CD8-positive, alpha-beta memory T cell (primary cell): ENCODE measurements at regions not wholly inside any gene's neighbourhood (a gene's known extent, or its start where the extent isn't known, plus 50 kb on each side); places are given as distances from the start of the nearest gene placed in this dataset.

Experiments
- CTCF ChIA-PET: fragments of 350-600 bp; sonication (Branson Sonifier 250); formaldehyde crosslinking; loops from one replicate; lab custom pipeline; 2021; ENCODE audit warnings: antibody characterized with exemption; lab: Charles Lee
- POLR2A ChIA-PET: fragments of 350-600 bp; sonication (Branson Sonifier 250); formaldehyde crosslinking; loops from one replicate; lab custom pipeline; 2021; ENCODE audit warnings: antibody characterized with exemption; lab: Charles Lee
- DNase-seq, 5 donors: peaks; one replicate each; pipeline versions ENCODE4 v3.0.0 to v3.0.0-alpha.2; 2020 to 2022; ENCODE audit warnings: mixed read lengths in 1 of 5
- H3K27ac ChIP-seq: one replicate; pipeline ENCODE4 v1.7.0; 2013; ENCODE audit warnings: low read depth, mild to moderate bottlenecking, low read length, moderate library complexity
- H3K27me3 ChIP-seq: 2 replicates; pipeline ENCODE4 v1.7.0; 2013; ENCODE audit warnings: low read length, mild to moderate bottlenecking; ENCODE audit not compliant: insufficient read depth, poor library complexity, severe bottlenecking
- H3K36me3 ChIP-seq: 2 replicates; pipeline ENCODE4 v1.7.0; 2013; ENCODE audit warnings: mild to moderate bottlenecking, low read length, moderate library complexity; ENCODE audit not compliant: insufficient read depth
- H3K4me1 ChIP-seq: 2 replicates; pipeline ENCODE4 v1.7.0; 2013; ENCODE audit warnings: mild to moderate bottlenecking, low read length, moderate library complexity; ENCODE audit not compliant: insufficient read depth
- H3K4me3 ChIP-seq: 2 replicates; pipeline ENCODE4 v1.7.0; 2013; ENCODE audit warnings: mild to moderate bottlenecking, low read length
- H3K9me3 ChIP-seq: 2 replicates; pipeline ENCODE4 v1.7.0; 2013; ENCODE audit warnings: mild to moderate bottlenecking, low read length
- H3K27ac Mint-ChIP-seq, 8 donors: one replicate each; pipeline ENCODE4 v1.8.0; 2020 to 2021; ENCODE audit warnings: mixed read lengths in 8 of 8, mild to moderate bottlenecking in 6 of 8, inconsistent platforms in 3 of 8, moderate library complexity in 3 of 8
- H3K27me3 Mint-ChIP-seq, 2 donors: one replicate each; pipeline ENCODE4 v1.8.0; 2020 to 2021; ENCODE audit warnings: mixed read lengths in 2 of 2, mild to moderate bottlenecking in 1 of 2, moderate library complexity in 1 of 2
- H3K36me3 Mint-ChIP-seq, 3 donors: one replicate each; pipeline ENCODE4 v1.8.0; 2020 to 2021; ENCODE audit warnings: mixed read lengths in 3 of 3, inconsistent platforms in 1 of 3, mild to moderate bottlenecking in 1 of 3
- H3K4me1 Mint-ChIP-seq, 3 donors: one replicate each; pipeline ENCODE4 v1.8.0; 2020 to 2021; ENCODE audit warnings: mixed read lengths in 3 of 3, inconsistent platforms in 1 of 3, mild to moderate bottlenecking in 1 of 3
- H3K4me3 Mint-ChIP-seq, 7 donors: one replicate each; pipeline ENCODE4 v1.8.0; 2020 to 2021; ENCODE audit warnings: mixed read lengths in 7 of 7, mild to moderate bottlenecking in 6 of 7, moderate library complexity in 4 of 7, inconsistent platforms in 2 of 7
- H3K9me3 Mint-ChIP-seq, 5 donors: one replicate each; pipeline ENCODE4 v1.8.0; 2020 to 2022; ENCODE audit warnings: mixed read lengths in 5 of 5, mild to moderate bottlenecking in 3 of 5, moderate library complexity in 2 of 5, inconsistent platforms in 1 of 5

DNA sequence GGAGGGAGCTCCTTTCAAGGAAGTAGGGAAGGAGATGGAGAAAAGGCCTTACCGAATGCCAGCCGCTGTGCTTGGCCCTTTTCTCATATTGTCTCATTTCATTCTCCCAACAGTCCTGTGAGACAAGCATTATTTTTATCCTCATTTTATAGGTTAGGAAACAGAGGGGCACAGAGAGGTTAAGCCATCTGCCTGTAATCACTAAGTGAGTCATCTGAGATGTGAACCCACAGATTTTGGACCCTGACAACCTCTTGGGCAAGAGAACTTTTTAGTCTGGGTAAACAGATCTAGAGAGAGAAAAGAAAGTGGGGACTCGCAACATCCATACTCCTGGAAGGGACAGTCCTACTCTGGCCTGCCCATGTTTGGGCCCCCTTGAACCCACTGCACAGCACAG lies 91.7 kb upstream of the LCLAT1 start:
- no peaks in the 10 kb centered on the region for H3K9me3 ChIP-seq
- H3K36me3 ChIP-seq: no peaks in the 10 kb centered on the region
- H3K36me3 Mint-ChIP-seq: no peaks in the 10 kb centered on the region
- H3K27me3 Mint-ChIP-seq: no peaks in the 10 kb centered on the region
- DNase-seq: no peak
- ChIA-PET CTCF (no interaction called here), POLR2A (no interaction called here)
- H3K4me3 Mint-ChIP-seq: no peak overlapping the region
- no peaks in the 10 kb centered on the region for H3K9me3 Mint-ChIP-seq
- H3K27me3 ChIP-seq: no peaks in the 10 kb centered on the region
- no peak overlapping the region for H3K27ac ChIP-seq
- no peak overlapping the region for H3K4me3 ChIP-seq
- peaks cover 4% of the 10 kb centered on the region for H3K4me1 ChIP-seq
- peak overlapping the region in 2 of 8 donors; percentile 10 to 26 for H3K27ac Mint-ChIP-seq
- peaks cover 0 to 6% (median 3%) of the 10 kb centered on the region in 3 donors for H3K4me1 Mint-ChIP-seq

DNA sequence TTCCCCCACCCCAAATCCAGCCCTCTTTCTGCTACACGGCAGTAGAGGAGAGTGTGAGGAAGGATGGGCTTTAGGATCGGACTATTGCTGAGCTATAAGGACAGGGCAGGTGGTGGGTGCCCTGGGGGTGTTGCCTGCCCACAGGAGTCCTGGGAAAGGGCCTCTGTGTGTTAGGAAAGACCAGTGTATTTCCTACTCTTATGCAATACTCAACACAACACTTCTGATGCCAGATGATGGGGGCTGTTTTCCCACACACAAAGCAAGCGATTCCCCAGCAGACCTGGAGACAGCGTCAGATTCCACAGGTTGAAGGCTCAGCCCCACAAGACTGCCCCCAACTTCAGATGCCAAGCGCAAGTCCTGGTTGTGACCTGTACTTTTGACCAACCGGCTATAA lies 91.0 kb upstream of the LCLAT1 start:
- Mint-ChIP-seq H3K27ac (no peak overlapping the region), H3K9me3 (no peaks in the 10 kb centered on the region), H3K4me3 (no peak overlapping the region), H3K4me1 (peaks cover 5 to 11% (median 6%) of the 10 kb centered on the region in 3 donors), H3K27me3 (no peaks in the 10 kb centered on the region), H3K36me3 (no peaks in the 10 kb centered on the region)
- CTCF ChIA-PET: interaction anchor here (1.1 to 1.6 kb wide), 2 partner anchors 9 to 117 kb away, joined by 3 to 5 read pairs; no protein-coding TSS in a partner anchor
- H3K36me3 ChIP-seq: no peaks in the 10 kb centered on the region
- H3K27ac ChIP-seq: no peak overlapping the region
- H3K4me3 ChIP-seq: no peak overlapping the region
- H3K27me3 ChIP-seq: no peaks in the 10 kb centered on the region
- POLR2A ChIA-PET: no interaction called here
- H3K4me1 ChIP-seq: peaks cover 12% of the 10 kb centered on the region
- H3K9me3 ChIP-seq: no peaks in the 10 kb centered on the region
- no peak for DNase-seq

DNA sequence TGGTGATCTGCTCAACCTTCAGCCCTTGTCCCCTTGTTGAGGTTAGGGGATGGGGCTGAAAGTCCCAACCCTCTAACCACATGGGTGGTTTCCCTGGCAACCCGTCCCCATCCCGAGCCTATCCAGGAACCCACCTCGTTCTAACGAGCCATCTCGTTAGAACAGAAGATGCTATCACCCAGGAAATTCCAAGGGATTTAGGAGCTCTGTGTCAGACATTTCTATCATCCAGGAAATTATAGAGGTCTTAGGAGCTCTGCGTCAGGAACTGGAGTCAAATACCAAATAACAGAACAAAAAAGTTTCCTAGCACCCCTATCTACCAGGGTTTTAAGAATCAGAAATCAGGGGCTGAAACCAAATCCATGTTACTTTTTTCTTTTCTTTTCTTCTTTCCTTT lies 90.3 kb upstream of the LCLAT1 start:
- Mint-ChIP-seq H3K4me1 (peaks cover 12 to 18% (median 13%) of the 10 kb centered on the region in 3 donors), H3K36me3 (no peaks in the 10 kb centered on the region), H3K27ac (peak overlapping the region in 1 of 8 donors; percentile 24), H3K4me3 (no peak overlapping the region), H3K27me3 (no peaks in the 10 kb centered on the region), H3K9me3 (no peaks in the 10 kb centered on the region)
- Histone ChIP-seq H3K4me1 (peaks cover 19% of the 10 kb centered on the region), H3K4me3 (no peak overlapping the region), H3K36me3 (no peaks in the 10 kb centered on the region), H3K9me3 (no peaks in the 10 kb centered on the region), H3K27me3 (no peaks in the 10 kb centered on the region), H3K27ac (no peak overlapping the region)
- POLR2A ChIA-PET: no interaction called here
- DNase-seq: no peak
- CTCF ChIA-PET: interaction anchor here (1.1 to 1.6 kb wide), 2 partner anchors 8 to 118 kb away, joined by 3 to 5 read pairs; no protein-coding TSS in a partner anchor

DNA sequence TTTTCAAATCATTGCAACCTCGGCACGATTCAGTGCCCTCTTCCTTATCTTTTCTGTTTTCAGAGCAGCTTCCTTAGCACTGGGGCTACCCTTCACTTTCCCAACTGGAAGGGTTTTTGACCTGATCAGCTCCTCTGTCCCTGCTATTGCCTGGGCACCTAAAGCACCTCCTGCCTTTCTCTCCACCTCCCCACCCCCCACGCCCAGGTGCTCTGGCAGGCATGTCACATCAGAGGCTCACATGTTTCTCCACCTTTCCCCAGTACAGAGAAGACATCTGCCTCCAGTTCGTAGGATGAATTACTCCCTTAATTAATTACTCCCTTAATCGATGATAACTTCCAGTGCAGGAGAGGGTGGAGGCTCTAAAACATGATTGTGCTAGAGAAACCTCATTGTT lies 88.7 kb upstream of the LCLAT1 start:
- no peaks in the 10 kb centered on the region for H3K27me3 ChIP-seq
- POLR2A ChIA-PET: no interaction called here
- no peaks in the 10 kb centered on the region for H3K36me3 Mint-ChIP-seq
- H3K4me1 ChIP-seq: peaks cover 29% of the 10 kb centered on the region
- H3K27ac Mint-ChIP-seq: no peak overlapping the region
- H3K4me3 Mint-ChIP-seq: no peak overlapping the region
- no peak overlapping the region for H3K27ac ChIP-seq
- no peaks in the 10 kb centered on the region for H3K36me3 ChIP-seq
- no peaks in the 10 kb centered on the region for H3K27me3 Mint-ChIP-seq
- no peak for DNase-seq
- CTCF ChIA-PET: no interaction called here
- no peaks in the 10 kb centered on the region for H3K9me3 Mint-ChIP-seq
- H3K4me3 ChIP-seq: no peak overlapping the region
- peaks cover 23 to 29% (median 28%) of the 10 kb centered on the region in 3 donors for H3K4me1 Mint-ChIP-seq
- H3K9me3 ChIP-seq: no peaks in the 10 kb centered on the region

DNA sequence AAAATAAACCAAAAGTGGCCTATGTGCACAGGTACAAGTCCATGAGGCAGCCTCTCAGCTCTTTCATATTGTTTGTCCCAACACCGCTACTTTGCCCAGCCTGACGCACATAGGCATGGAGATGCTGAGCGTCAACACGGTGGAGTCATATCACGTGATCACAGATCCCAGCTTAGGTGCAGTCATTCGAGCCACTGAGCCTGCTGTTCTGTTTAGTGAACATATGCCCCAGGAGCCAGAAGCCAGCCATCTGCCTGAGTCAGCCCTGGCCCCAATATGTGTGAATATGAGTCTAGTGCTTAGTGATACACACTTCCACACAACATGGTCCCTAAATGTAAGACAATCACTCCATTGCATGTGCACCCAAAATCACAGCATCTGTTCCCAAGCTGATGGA lies 88.2 kb upstream of the LCLAT1 start:
- CTCF ChIA-PET: interaction anchor here (1.0 kb wide), 1 partner anchor 349 kb away, joined by 3 read pairs; no protein-coding TSS in a partner anchor
- Histone ChIP-seq H3K4me1 (peaks cover 29% of the 10 kb centered on the region), H3K36me3 (no peaks in the 10 kb centered on the region), H3K4me3 (no peak overlapping the region), H3K27ac (no peak overlapping the region), H3K9me3 (no peaks in the 10 kb centered on the region), H3K27me3 (no peaks in the 10 kb centered on the region)
- Mint-ChIP-seq H3K36me3 (no peaks in the 10 kb centered on the region), H3K4me3 (no peak overlapping the region), H3K27me3 (no peaks in the 10 kb centered on the region), H3K27ac (no peak overlapping the region), H3K4me1 (peaks cover 23 to 30% (median 29%) of the 10 kb centered on the region in 3 donors), H3K9me3 (no peaks in the 10 kb centered on the region)
- POLR2A ChIA-PET: no interaction called here
- DNase-seq: no peak

DNA sequence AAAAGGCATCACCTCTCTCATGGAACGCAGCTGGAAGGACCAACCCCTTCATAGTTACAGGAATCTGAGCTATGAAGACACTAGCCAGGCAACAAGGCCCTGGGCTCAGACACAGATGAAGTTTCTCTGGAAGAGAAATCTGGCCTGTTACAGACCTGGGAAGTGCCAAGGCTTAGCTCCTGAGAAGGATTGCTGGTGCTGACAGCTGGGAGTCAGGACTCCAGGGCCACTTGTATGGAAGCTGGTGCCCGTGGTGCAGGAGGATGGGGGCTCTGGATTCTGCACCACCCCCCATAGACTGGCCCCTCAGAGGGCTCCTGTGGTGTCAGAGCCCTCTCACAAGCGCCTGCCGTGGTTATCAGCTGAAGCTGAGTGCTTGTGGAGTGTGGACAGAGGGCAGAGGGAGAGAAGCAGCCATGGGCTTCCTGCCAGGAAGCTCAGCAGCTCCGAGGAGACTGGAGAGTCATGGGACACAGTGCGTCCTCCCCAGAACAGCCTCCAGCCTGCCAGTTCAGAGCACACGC lies 87.3 kb upstream of the LCLAT1 start:
- DNase-seq: no peak
- POLR2A ChIA-PET: no interaction called here
- Histone ChIP-seq H3K27ac (no peak overlapping the region), H3K27me3 (no peaks in the 10 kb centered on the region), H3K4me3 (no peak overlapping the region), H3K4me1 (peaks cover 29% of the 10 kb centered on the region), H3K9me3 (no peaks in the 10 kb centered on the region), H3K36me3 (no peaks in the 10 kb centered on the region)
- Mint-ChIP-seq H3K4me3 (no peak overlapping the region), H3K27me3 (no peaks in the 10 kb centered on the region), H3K9me3 (no peaks in the 10 kb centered on the region), H3K4me1 (peaks cover 23 to 30% (median 29%) of the 10 kb centered on the region in 3 donors), H3K36me3 (no peaks in the 10 kb centered on the region), H3K27ac (peak overlapping the region in 3 of 8 donors; percentile 22 to 71 (median 58))
- CTCF ChIA-PET: interaction anchor here (0.7 to 1.0 kb wide), 2 partner anchors 348 to 352 kb away, joined by 3 read pairs; no protein-coding TSS in a partner anchor

DNA sequence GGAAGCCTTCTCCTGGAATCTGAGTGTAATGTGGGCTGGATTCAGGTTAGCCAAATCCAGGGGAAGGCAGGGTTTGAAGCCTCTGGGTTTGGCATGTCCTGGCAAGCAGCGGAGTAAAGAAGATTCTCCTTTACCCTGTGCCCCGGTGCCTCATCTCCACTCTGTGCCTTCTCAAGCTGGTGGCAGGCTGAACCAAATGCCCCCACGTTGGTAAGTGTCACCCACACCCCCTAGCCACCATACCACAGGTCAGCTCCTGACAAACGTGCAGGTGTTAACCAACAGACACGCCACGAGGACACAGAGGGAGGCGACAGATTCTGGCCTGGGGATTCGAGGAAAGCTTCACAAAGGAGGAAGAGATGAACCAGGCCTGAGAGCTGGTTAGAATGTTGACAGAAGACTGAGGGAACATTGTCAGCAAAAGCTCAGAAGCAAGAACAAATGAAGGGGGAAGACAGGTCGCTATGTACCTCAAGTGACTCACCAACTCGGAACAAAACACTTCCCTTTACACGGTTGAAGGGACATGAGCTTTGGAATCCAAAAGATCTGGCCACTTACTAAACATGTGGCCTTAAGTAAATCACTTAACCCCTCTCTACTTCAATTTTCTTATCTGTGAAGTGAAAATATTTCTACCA lies 85.2 kb upstream of the LCLAT1 start:
- H3K4me1 Mint-ChIP-seq: peaks cover 32 to 43% (median 40%) of the 10 kb centered on the region in 3 donors

DNA sequence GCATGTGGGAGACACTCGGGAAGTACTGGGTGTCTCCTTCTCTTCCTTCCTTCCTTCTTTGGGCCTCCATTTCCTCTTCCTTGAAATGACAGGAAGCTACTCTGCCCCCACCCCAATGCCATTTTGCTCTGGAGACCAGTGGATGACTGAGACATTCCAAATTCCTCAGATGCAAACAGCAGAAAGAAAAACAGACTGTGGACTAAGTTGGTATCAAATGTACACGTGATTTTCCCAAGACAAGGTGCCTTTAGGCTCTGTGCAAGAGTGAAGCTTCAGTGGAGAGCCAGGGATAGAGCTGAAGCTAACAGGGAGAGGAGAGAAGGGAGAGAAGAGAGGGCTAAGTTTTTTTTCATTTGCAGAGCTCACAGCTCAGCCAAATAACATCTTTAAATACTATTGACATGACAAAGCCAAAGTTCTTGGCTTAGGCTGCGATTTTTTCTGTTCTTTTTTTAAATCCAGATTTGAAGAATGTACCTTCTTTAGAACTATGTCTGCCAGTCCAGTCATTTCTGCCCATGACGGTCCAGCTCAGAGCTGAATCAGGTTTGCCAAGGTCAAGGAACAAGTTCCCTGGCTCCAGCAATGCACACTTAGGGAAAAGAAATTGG lies 84.5 kb upstream of the LCLAT1 start:
- peak overlapping the region in 2 of 7 donors; percentile 3 to 57 for H3K4me3 Mint-ChIP-seq
- peaks cover 32 to 44% (median 41%) of the 10 kb centered on the region in 3 donors for H3K4me1 Mint-ChIP-seq
- DNase-seq: no peak
- H3K36me3 ChIP-seq: no peaks in the 10 kb centered on the region
- CTCF ChIA-PET: interaction anchor here (0.8 to 1.2 kb wide), 2 partner anchors 10 to 96 kb away, joined by 3 to 4 read pairs; no protein-coding TSS in a partner anchor
- H3K36me3 Mint-ChIP-seq: no peaks in the 10 kb centered on the region
- H3K9me3 Mint-ChIP-seq: no peaks in the 10 kb centered on the region
- peaks cover 40% of the 10 kb centered on the region for H3K4me1 ChIP-seq
- H3K27me3 Mint-ChIP-seq: no peaks in the 10 kb centered on the region
- peak overlapping the region in 5 of 8 donors; percentile 6 to 89 (median 53) for H3K27ac Mint-ChIP-seq
- no peak overlapping the region for H3K27ac ChIP-seq
- H3K4me3 ChIP-seq: no peak overlapping the region
- POLR2A ChIA-PET: no interaction called here
- H3K9me3 ChIP-seq: no peaks in the 10 kb centered on the region
- no peaks in the 10 kb centered on the region for H3K27me3 ChIP-seq

More for the DNA sequence above, 85.2 kb upstream of the LCLAT1 start:
- POLR2A ChIA-PET: interaction anchor here (0.9 kb wide), 1 partner anchor 130 kb away, joined by 3 read pairs; no protein-coding TSS in a partner anchor
- Histone ChIP-seq H3K27ac (no peak overlapping the region), H3K4me1 (peaks cover 35% of the 10 kb centered on the region), H3K27me3 (no peaks in the 10 kb centered on the region), H3K9me3 (no peaks in the 10 kb centered on the region), H3K4me3 (no peak overlapping the region), H3K36me3 (no peaks in the 10 kb centered on the region)
- CTCF ChIA-PET: interaction anchor here (0.8 to 1.2 kb wide), 2 partner anchors 11 to 96 kb away, joined by 3 to 4 read pairs; no protein-coding TSS in a partner anchor
- H3K9me3 Mint-ChIP-seq: no peaks in the 10 kb centered on the region
- peak in 1 of 5 donors; percentile 14 for DNase-seq
- H3K27me3 Mint-ChIP-seq: no peaks in the 10 kb centered on the region
- H3K36me3 Mint-ChIP-seq: no peaks in the 10 kb centered on the region
- peak overlapping the region in 3 of 7 donors; percentile 41 to 68 (median 51) for H3K4me3 Mint-ChIP-seq
- peak overlapping the region in 7 of 8 donors; percentile 6 to 93 (median 87) for H3K27ac Mint-ChIP-seq
